Astrocyte of the spinal cord (primary cell): ENCODE measurements at regions not wholly inside any gene's neighbourhood (a gene's known extent, or its start where the extent isn't known, plus 50 kb on each side); places are given as distances from the start of the nearest gene placed in this dataset.
A peak's percentile ranks its signal among the peaks of the same experiment; 100 is the strongest.

Source experiments
- DNase-seq: peaks from one replicate; pipeline ENCODE4 v3.0.0; 2011; ENCODE audit warnings: low read depth, low spot score
- H3K4me3 ChIP-seq: 2 replicates; pipeline ENCODE4 v1.5.1; 2011; ENCODE audit warnings: low read depth, mild to moderate bottlenecking, low read length, moderate library complexity
- in situ Hi-C: cut with HindIII; loops from 2 replicates; pipeline ENCODE4 v1.10.0; 2017; ENCODE audit warnings: low sequenced_read_pairs
- TF ChIP-seq, protein P1 (sequence below): IDR thresholded peaks from 2 replicates; pipeline ENCODE4 v1.5.1; 2012; ENCODE audit warnings: low read depth, mild to moderate bottlenecking, low read length, inconsistent platforms

DNA sequence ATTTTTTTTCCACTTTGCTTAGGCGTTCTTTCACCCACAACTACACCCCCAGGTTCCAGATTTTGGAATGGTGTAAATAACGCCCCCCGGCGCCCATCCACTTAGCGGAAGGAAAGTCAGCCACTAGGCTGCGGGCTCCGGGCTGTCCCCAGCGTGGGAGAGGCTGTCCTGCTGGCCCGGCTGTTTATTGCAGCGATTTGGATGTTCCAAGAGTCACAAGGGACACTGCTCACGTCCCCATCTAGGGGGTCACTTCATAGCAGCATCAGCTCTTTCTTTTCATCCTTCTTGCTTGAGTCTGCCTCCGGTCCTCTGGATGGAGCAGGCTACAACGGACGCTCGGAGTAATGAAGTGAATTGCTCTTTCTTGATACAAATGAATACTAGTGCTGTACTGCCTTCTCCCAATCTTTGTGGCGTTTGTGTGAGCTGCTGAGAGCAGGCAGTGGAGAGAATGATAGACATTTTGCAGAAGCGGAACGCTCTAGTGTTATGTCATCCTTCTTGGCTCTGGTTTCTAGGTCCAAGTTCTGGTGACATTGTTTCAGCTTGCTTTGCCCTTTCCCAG is 50.7 kb upstream of the PAIP2B start:
- TF ChIP-seq, protein P1, sequence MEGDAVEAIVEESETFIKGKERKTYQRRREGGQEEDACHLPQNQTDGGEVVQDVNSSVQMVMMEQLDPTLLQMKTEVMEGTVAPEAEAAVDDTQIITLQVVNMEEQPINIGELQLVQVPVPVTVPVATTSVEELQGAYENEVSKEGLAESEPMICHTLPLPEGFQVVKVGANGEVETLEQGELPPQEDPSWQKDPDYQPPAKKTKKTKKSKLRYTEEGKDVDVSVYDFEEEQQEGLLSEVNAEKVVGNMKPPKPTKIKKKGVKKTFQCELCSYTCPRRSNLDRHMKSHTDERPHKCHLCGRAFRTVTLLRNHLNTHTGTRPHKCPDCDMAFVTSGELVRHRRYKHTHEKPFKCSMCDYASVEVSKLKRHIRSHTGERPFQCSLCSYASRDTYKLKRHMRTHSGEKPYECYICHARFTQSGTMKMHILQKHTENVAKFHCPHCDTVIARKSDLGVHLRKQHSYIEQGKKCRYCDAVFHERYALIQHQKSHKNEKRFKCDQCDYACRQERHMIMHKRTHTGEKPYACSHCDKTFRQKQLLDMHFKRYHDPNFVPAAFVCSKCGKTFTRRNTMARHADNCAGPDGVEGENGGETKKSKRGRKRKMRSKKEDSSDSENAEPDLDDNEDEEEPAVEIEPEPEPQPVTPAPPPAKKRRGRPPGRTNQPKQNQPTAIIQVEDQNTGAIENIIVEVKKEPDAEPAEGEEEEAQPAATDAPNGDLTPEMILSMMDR = peak; percentile 47
- in situ Hi-C loops = no loop called here
- H3K4me3 ChIP-seq = peak overlapping the region; percentile 62
- peak; percentile 8 for DNase-seq

DNA sequence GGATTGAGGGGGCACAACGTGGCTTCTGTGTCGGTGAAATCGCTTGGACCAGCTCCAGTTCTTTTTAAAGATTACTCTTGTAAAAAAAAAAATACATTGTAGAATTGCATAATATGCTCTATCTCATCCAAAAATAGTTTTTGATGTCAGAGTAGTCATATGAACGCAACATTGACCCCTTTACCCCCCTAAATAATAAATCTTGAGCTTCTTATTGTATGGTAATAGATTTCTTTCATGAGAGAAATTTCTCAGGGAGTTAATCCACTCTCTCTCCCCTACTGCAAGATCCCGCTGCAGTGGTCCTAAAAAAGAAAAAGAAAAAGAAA is 50.2 kb upstream of the PAIP2B start:
- DNase-seq = no peak
- peak overlapping the region; percentile 62 for H3K4me3 ChIP-seq
- TF ChIP-seq, protein P1 = no peak
- in situ Hi-C loops = no loop called here

DNA sequence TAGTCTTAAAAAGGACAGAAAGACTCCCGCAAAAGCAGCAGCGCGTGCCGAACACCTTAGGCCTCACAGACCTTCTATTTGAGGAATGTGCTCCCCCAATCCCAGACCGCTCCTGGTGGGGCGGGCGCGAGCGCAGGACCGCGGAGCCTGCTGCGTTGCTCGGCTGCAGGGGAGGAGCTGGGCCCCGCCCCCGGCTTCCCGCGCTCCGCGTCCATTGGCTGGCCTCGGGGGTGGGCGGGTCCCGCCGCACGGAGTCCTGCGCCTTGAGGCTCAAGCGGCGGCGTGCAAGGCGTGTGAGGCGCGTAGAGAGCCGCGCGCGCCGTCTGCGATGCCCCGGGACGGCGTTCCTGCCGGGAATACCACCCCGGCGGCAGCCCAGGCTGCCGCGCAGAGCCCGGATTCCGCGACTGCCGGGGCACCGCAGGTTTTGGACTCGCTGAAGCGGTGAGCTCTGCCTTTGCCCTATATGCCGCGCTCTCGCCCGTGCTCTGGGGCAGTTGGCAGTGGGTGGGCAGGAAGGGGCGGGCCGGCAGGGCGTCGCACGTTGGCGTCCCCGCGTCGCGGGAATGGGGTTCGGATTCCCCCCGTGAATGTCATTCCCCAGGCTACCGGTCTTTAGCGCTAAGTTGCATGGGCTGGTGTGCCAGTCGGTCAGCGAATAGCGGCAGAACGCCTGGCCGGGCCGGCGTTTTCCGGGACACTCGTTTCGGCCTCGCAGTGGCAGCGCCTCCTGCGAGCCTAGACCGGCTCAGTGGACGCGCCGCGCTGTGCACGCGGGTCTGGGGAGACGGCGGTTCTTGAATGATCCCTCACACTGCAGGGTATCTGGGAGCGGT is 49.6 kb upstream of the PAIP2B start:
- DNase-seq = peak; percentile 85
- in situ Hi-C loops = no loop called here
- TF ChIP-seq, protein P1 = no peak
- peak overlapping the region; percentile 62 for H3K4me3 ChIP-seq
